OCI-LY3 (cell line): ENCODE measurements at regions not wholly inside any gene's neighbourhood (a gene's known extent, or its start where the extent isn't known, plus 50 kb on each side); places are given as distances from the start of the nearest gene placed in this dataset.

Experiments
- CTCF ChIP-seq: fragments of 200-600, 300-600 bp; sonication (generic); IDR thresholded peaks from 2 replicates; pipeline ENCODE4 v1.5.1; 2014; ENCODE audit warnings: antibody characterized with exemption, low read length, low read depth
- EZH2phosphoT487 ChIP-seq: fragments of 200-600 bp; shearing (Covaris generic); IDR thresholded peaks from 2 replicates; pipeline ENCODE4 v1.6.1; 2018; ENCODE audit warnings: antibody characterized with exemption, mixed run types, low read depth

- TF ChIP-seq CTCF (no peak), EZH2phosphoT487 (no peak)
Measured at GRCh38 chr5:174575043-174575442, 149.3 kb upstream of the MSX2 start.
